ENCODE measurements at regions not wholly inside any gene's neighbourhood (a gene's known extent, or its start where the extent isn't known, plus 50 kb on each side); places are given as distances from the start of the nearest gene placed in this dataset.

DNA sequence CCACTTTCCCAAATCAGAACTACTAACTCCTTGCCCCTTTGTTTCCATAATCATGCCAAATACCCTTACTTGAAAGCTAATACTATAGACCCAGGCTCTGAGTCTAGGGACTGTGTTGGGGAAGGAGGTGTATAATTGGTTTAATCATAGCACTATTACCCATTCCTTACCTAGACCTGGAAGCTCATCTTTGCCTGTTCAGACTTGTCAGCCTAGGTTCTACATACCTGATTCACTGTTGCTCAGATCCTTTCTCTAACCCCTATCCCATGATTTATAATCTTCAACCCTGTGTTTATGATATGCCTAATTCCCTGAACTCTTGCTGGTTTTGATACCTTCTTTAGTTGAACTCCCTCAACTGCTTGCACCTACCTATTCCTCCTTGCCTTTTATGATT, 123.1 kb upstream of the GRIA3 start:
- Histone ChIP-seq H3K27ac (no peak overlapping the region), H3K27me3 (no peaks in the 10 kb centered on the region), H3K36me3 (no peaks in the 10 kb centered on the region), H3K4me3 (no peak overlapping the region), H3K9me3 (no peaks in the 10 kb centered on the region), H3K4me1 (no peaks in the 10 kb centered on the region)
- intact Hi-C loops (cut with DNase I; ENCODE audit: low total_unique reads): no loop called here
- no peak for DNase-seq
- TF ChIP-seq EP300 (IDR thresholded peaks at IDR 0.05) (no peak), POLR2A (IDR thresholded peaks at IDR 0.05) (no peak), POLR2AphosphoS5 (IDR thresholded peaks at IDR 0.05) (no peak)
- TF ChIP-seq, protein P1, sequence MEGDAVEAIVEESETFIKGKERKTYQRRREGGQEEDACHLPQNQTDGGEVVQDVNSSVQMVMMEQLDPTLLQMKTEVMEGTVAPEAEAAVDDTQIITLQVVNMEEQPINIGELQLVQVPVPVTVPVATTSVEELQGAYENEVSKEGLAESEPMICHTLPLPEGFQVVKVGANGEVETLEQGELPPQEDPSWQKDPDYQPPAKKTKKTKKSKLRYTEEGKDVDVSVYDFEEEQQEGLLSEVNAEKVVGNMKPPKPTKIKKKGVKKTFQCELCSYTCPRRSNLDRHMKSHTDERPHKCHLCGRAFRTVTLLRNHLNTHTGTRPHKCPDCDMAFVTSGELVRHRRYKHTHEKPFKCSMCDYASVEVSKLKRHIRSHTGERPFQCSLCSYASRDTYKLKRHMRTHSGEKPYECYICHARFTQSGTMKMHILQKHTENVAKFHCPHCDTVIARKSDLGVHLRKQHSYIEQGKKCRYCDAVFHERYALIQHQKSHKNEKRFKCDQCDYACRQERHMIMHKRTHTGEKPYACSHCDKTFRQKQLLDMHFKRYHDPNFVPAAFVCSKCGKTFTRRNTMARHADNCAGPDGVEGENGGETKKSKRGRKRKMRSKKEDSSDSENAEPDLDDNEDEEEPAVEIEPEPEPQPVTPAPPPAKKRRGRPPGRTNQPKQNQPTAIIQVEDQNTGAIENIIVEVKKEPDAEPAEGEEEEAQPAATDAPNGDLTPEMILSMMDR (IDR thresholded peaks at IDR 0.05): no peak

DNA sequence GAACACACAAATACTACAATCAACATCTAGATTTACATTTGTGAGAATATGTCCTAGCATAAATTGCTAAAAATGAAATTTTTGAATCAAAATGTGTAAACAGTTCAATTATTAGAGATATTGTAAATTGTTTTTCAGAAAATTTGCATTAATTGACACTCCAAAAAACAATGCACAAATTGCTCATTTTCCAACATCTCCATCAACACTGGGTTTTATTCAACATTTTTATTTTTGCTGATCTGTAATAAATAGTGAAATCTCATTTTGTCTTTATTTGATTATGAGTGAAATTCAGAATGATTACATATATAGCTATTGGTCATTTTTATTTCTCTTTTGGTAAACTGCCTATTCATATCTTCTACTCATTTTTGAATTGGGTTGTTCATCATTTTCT, 120.0 kb upstream of the GRIA3 start:
- H3K27me3 ChIP-seq: no peaks in the 10 kb centered on the region
- intact Hi-C loops (cut with DNase I; ENCODE audit: low total_unique reads): no loop called here
- no peaks in the 10 kb centered on the region for H3K36me3 ChIP-seq
- no peaks in the 10 kb centered on the region for H3K9me3 ChIP-seq
- H3K4me3 ChIP-seq: no peak overlapping the region
- no peaks in the 10 kb centered on the region for H3K4me1 ChIP-seq
- H3K27ac ChIP-seq: no peak overlapping the region
- no peak for DNase-seq
- no peak for TF ChIP-seq EP300 (IDR thresholded peaks at IDR 0.05)
- TF ChIP-seq, protein P1 (IDR thresholded peaks at IDR 0.05): no peak
- TF ChIP-seq POLR2AphosphoS5 (IDR thresholded peaks at IDR 0.05): no peak

DNA sequence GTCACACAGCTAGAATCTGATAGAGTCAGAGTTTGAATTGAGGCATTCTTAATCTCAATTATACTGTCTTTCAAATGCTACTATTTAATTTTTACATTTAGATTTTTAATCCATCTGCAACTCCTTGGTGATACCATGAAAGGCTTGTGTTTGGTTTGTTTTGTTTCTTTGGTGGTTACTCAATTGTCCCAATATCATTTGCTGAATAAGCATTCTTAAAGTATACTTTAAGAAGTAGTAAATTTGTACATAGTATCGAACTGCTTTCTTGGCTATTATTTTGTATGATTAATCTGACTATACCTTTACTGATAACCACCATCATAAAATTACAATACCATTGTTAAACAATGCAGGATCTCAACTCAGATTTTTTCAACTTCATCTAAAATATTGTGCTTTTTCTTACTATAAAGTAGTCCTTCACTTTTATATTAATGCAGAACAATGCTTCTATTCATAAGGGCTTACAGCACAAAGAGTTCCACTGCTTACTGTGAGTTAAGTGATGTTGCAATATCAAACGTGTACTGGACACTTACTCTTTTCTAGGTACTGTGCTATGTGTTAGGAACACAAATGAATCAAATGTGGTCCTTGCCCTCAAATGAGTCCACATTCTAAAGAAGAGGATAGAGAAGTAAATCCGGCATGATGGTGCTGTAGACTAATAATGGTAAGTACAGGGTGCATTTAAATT, 111.2 kb upstream of the GRIA3 start:
- no peak for DNase-seq
- Histone ChIP-seq H3K36me3 (no peaks in the 10 kb centered on the region), H3K4me3 (no peak overlapping the region), H3K9me3 (no peaks in the 10 kb centered on the region), H3K27ac (no peak overlapping the region), H3K4me1 (no peaks in the 10 kb centered on the region), H3K27me3 (no peaks in the 10 kb centered on the region)
- intact Hi-C loops (cut with DNase I; ENCODE audit: low total_unique reads): no loop called here
- WGBS, 5 donors: 55 to 76% (median 62%) methylated on average over 3 of the region's 3 CpGs
- TF ChIP-seq POLR2AphosphoS5 (IDR thresholded peaks at IDR 0.05) (no peak), POLR2A (IDR thresholded peaks at IDR 0.05) (no peak)

DNA sequence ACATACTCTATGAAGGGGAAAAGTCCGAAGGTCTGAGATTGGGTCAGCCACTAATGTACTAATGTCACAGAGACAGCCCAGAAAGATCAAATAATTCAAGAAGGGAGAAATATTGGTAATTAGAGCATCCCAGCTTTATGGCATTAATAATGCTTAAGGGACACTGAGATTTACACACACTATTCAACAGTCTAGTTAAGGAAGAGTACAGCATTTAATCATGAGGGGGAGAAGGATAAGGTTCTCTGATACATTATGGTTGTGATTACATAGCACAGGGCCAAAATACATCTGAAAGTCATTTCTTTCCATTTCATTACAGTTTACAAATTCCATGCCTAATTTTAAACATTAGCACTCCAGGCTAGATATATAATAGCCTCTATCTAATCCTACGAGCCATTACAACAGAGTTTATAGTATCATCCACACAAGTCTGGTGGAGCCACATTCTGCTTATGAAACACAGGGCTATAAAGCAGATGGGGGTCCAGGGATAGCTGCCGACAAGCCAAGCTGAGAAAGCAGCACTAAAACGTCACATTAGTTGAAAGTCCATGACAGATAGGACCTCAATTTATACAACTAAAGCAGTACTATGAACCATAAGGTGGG, 108.0 kb upstream of the GRIA3 start:
- H3K4me3 ChIP-seq: no peak overlapping the region
- no peaks in the 10 kb centered on the region for H3K36me3 ChIP-seq
- no peak for DNase-seq
- no peak for TF ChIP-seq EP300 (IDR thresholded peaks at IDR 0.05)
- TF ChIP-seq POLR2A (IDR thresholded peaks at IDR 0.05): no peak
- TF ChIP-seq, protein P1 (IDR thresholded peaks at IDR 0.05): no peak
- no peak for TF ChIP-seq POLR2AphosphoS5 (IDR thresholded peaks at IDR 0.05)
- no peaks in the 10 kb centered on the region for H3K4me1 ChIP-seq
- H3K27ac ChIP-seq: no peak overlapping the region
- intact Hi-C loops (cut with DNase I; ENCODE audit: low total_unique reads): no loop called here
- no peaks in the 10 kb centered on the region for H3K27me3 ChIP-seq
- 52 to 62% (median 62%) methylated on average over 4 of the region's 4 CpGs for WGBS, 5 donors
- no peaks in the 10 kb centered on the region for H3K9me3 ChIP-seq

DNA sequence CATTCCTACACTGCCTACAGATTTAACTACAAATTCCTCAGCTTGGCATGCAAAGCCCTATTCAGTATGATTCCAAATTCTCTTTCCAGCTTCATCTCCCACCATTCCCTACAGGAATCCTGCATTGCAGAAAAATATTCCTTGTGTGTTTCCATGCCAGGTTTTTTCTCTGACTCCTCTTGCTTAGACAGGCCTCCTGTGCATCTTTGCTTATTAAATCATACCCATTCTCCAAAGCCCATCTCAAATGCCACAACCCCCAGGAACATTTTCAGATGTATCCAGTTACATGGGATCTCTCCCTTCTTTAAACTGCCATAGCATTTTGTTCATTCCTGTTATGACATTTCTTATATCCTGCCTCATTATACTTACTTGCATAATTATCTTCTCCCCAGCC, 106.4 kb upstream of the GRIA3 start:
- H3K9me3 ChIP-seq: no peaks in the 10 kb centered on the region
- no peak overlapping the region for H3K27ac ChIP-seq
- no peak overlapping the region for H3K4me3 ChIP-seq
- intact Hi-C loops (cut with DNase I; ENCODE audit: low total_unique reads): no loop called here
- no peak for TF ChIP-seq POLR2A (IDR thresholded peaks at IDR 0.05)
- TF ChIP-seq, protein P1 (IDR thresholded peaks at IDR 0.05): no peak
- no peak for TF ChIP-seq EP300 (IDR thresholded peaks at IDR 0.05)
- no peak for TF ChIP-seq POLR2AphosphoS5 (IDR thresholded peaks at IDR 0.05)
- H3K36me3 ChIP-seq: no peaks in the 10 kb centered on the region
- DNase-seq: no peak
- no peaks in the 10 kb centered on the region for H3K27me3 ChIP-seq
- no peaks in the 10 kb centered on the region for H3K4me1 ChIP-seq
